OCI-LY1 (cell line): ENCODE measurements at regions not wholly inside any gene's neighbourhood (a gene's known extent, or its start where the extent isn't known, plus 50 kb on each side); places are given as distances from the start of the nearest gene placed in this dataset.

Experiments used
- H2AFZ ChIP-seq: fragments of 200-600 bp; sonication (generic), shearing (Covaris generic); 2 replicates; pipeline ENCODE4 v1.6.0; 2014; ENCODE audit warnings: antibody characterized with exemption, mild to moderate bottlenecking, low read length
- H3F3A ChIP-seq: fragments of 200-600 bp; sonication (generic), shearing (Covaris generic); 2 replicates; pipeline ENCODE4 v1.6.0; 2014; ENCODE audit warnings: mild to moderate bottlenecking, antibody characterized with exemption, low read length, moderate library complexity; ENCODE audit not compliant: insufficient read depth
- H3K27ac ChIP-seq: fragments of 200-600 bp; sonication (generic); 2 replicates; pipeline ENCODE4 v1.5.1; 2014; ENCODE audit warnings: low read length, mixed run types, mild to moderate bottlenecking, low read depth; ENCODE audit not compliant: poor library complexity, severe bottlenecking
- H3K27me3 ChIP-seq: fragments of 200-600 bp; sonication (generic); 2 replicates; pipeline ENCODE4 v1.6.0; 2014; ENCODE audit warnings: antibody characterized with exemption, mild to moderate bottlenecking, low read length, moderate library complexity; ENCODE audit not compliant: insufficient read depth
- H3K36me3 ChIP-seq: fragments of 200-600 bp; sonication (generic); 2 replicates; pipeline ENCODE4 v1.6.1; 2014; ENCODE audit warnings: mild to moderate bottlenecking, antibody characterized with exemption, low read length, moderate library complexity, mixed read lengths; ENCODE audit not compliant: insufficient read depth
- H3K4me1 ChIP-seq: fragments of 200-600 bp; sonication (generic); 2 replicates; pipeline ENCODE4 v1.5.1; 2014; ENCODE audit warnings: mild to moderate bottlenecking, low read length, moderate library complexity; ENCODE audit not compliant: insufficient read depth, severe bottlenecking
- H3K4me2 ChIP-seq: fragments of 200-600 bp; sonication (generic), shearing (Covaris generic); 2 replicates; pipeline ENCODE4 v1.6.1; 2014; ENCODE audit warnings: low read length
- H3K4me3 ChIP-seq: fragments of 200-600 bp; sonication (generic); 2 replicates; pipeline ENCODE4 v1.5.1; 2014; ENCODE audit warnings: low read length, low read depth, mild to moderate bottlenecking, mixed read lengths; ENCODE audit not compliant: poor library complexity, severe bottlenecking
- H3K79me2 ChIP-seq: fragments of 200-600 bp; shearing (Covaris generic); 2 replicates; pipeline ENCODE4 v1.6.1; 2016; ENCODE audit warnings: mixed run types, low read length, mixed read lengths; ENCODE audit not compliant: insufficient read depth
- H3K9ac ChIP-seq: fragments of 200-600 bp; sonication (generic), shearing (Covaris generic); 2 replicates; pipeline ENCODE4 v1.6.1; 2014; ENCODE audit warnings: mild to moderate bottlenecking, low read length, mixed read lengths
- H3K9me2 ChIP-seq: fragments of 200-600 bp; sonication (generic), shearing (Covaris generic); 2 replicates; pipeline ENCODE4 v1.6.1; 2014; ENCODE audit warnings: low read depth, mild to moderate bottlenecking, low read length, mixed read lengths
- H3K9me3 ChIP-seq: fragments of 200-600 bp; shearing (Covaris generic); 2 replicates; pipeline ENCODE4 v1.6.1; 2014; ENCODE audit warnings: low read length, mixed read lengths
- H4K20me1 ChIP-seq: fragments of 200-600 bp; sonication (generic), shearing (Covaris generic); 2 replicates; pipeline ENCODE4 v1.6.0; 2016; ENCODE audit warnings: mild to moderate bottlenecking, low read length; ENCODE audit not compliant: insufficient read depth
- CTCF ChIP-seq: fragments of 200-600 bp; sonication (generic), shearing (Covaris generic); IDR thresholded peaks from 2 replicates; pipeline ENCODE4 v1.5.1; 2017; ENCODE audit warnings: mild to moderate bottlenecking, antibody characterized with exemption, low read length, moderate library complexity, mixed read lengths
- EZH2 ChIP-seq: fragments of 200-600 bp; sonication (generic), shearing (Covaris generic); IDR thresholded peaks from 2 replicates; pipeline ENCODE4 v1.8.0; 2017; ENCODE audit warnings: borderline replicate concordance, mixed run types, mild to moderate bottlenecking, antibody characterized with exemption, low read length, moderate library complexity, mixed read lengths

- Histone ChIP-seq H3F3A (no peaks in the 10 kb centered on the region; the same call in 1 of the 2 replicates), H3K79me2 (no peaks in the 10 kb centered on the region), H3K27ac (peak overlapping the region; percentile 76), H2AFZ (peak overlapping the region; percentile 93), H3K9me2 (no peaks in the 10 kb centered on the region), H3K27me3 (no peaks in the 10 kb centered on the region), H3K4me1 (peaks cover 54% of the 10 kb centered on the region), H4K20me1 (no peaks in the 10 kb centered on the region), H3K36me3 (no peaks in the 10 kb centered on the region), H3K9me3 (no peaks in the 10 kb centered on the region; the same call in 1 of the 2 replicates), H3K4me3 (no peak overlapping the region), H3K9ac (peak overlapping the region; percentile 13; the same call in 1 of the 2 replicates), H3K4me2 (no peak overlapping the region; the same call in 1 of the 2 replicates)
- TF ChIP-seq CTCF, result no peak
- TF ChIP-seq EZH2, result no peak
These were observed 715.1 kb downstream of the CDH11 start for GRCh38 chr16:64406770-64407181.

GRCh38 chr16:64403352-64403751 lies 718.5 kb downstream of the CDH11 start:
- H3K9me3 ChIP-seq, result peaks cover 4% of the 10 kb centered on the region; the same call in 1 of the 2 replicates
- no peaks in the 10 kb centered on the region for H3K36me3 ChIP-seq
- no peaks in the 10 kb centered on the region for H3K9me2 ChIP-seq
- peaks cover 35% of the 10 kb centered on the region for H3K4me1 ChIP-seq
- peak overlapping the region; percentile 78; the same call in 1 of the 2 replicates for H2AFZ ChIP-seq
- no peak overlapping the region for H3K4me3 ChIP-seq
- H3K9ac ChIP-seq, result no peak overlapping the region
- H3K79me2 ChIP-seq, result no peaks in the 10 kb centered on the region
- no peaks in the 10 kb centered on the region; the same call in 1 of the 2 replicates for H3F3A ChIP-seq
- H3K4me2 ChIP-seq, result no peak overlapping the region
- TF ChIP-seq EZH2, result no peak
- TF ChIP-seq CTCF, result no peak
- H4K20me1 ChIP-seq, result no peaks in the 10 kb centered on the region
- no peak overlapping the region for H3K27ac ChIP-seq
- H3K27me3 ChIP-seq, result no peaks in the 10 kb centered on the region

DNA sequence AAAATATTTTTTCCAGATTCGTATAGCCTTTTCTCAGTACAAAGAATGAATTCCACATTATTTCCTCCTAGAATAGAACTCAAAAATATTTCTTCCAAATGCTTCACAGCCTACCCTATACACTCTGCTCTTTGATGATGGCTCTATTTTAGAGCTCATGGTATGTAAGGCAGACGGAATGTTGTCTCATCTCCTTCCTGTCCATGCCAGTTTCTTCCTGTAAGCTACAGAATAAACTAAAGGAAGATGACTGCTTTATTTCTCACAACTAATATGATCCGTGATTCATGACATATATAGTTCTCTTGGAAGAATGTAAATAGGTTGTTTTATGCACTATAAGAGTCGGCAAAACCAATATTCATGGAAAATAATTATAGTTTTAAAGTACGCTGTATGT lies 723.1 kb downstream of the CDH11 start:
- Histone ChIP-seq H4K20me1 (no peaks in the 10 kb centered on the region), H2AFZ (no peak overlapping the region), H3K4me2 (no peak overlapping the region), H3K9me2 (no peaks in the 10 kb centered on the region), H3K79me2 (no peaks in the 10 kb centered on the region), H3K9ac (no peak overlapping the region), H3F3A (no peaks in the 10 kb centered on the region; the same call in 1 of the 2 replicates), H3K36me3 (no peaks in the 10 kb centered on the region), H3K4me1 (no peaks in the 10 kb centered on the region), H3K9me3 (peaks cover 4% of the 10 kb centered on the region; the same call in 1 of the 2 replicates), H3K27me3 (no peaks in the 10 kb centered on the region), H3K27ac (no peak overlapping the region), H3K4me3 (no peak overlapping the region)
- TF ChIP-seq EZH2 (no peak), CTCF (no peak)
